Liver (tissue), 8 donors: ENCODE measurements at regions not wholly inside any gene's neighbourhood (a gene's known extent, or its start where the extent isn't known, plus 50 kb on each side); places are given as distances from the start of the nearest gene placed in this dataset.

Source experiments
- DNase-seq: peaks from one replicate; pipeline ENCODE4 v3.0.0-alpha.2; 2017; ENCODE audit warnings: low spot score
- H3K27ac ChIP-seq, 2 donors: one replicate each; pipeline ENCODE4 v1.7.0; 2013; ENCODE audit warnings: inconsistent platforms in 2 of 2, low read length in 2 of 2, control low read depth in 1 of 2, low read depth in 1 of 2, mild to moderate bottlenecking in 1 of 2
- H3K27me3 ChIP-seq, 4 donors: one replicate each; pipeline versions ENCODE4 v1.6.1 to v1.7.0; 2013; ENCODE audit warnings: low read length in 3 of 4, inconsistent platforms in 1 of 4, mild to moderate bottlenecking in 1 of 4, moderate library complexity in 1 of 4; ENCODE audit not compliant: control insufficient read depth in 4 of 4, insufficient read depth in 4 of 4
- H3K36me3 ChIP-seq, 4 donors: one replicate each; pipeline versions ENCODE4 v1.6.1 to v1.7.0; 2013; ENCODE audit warnings: low read length in 3 of 4, mild to moderate bottlenecking in 3 of 4, low read depth in 1 of 4, moderate library complexity in 1 of 4; ENCODE audit not compliant: control insufficient read depth in 4 of 4, insufficient read depth in 3 of 4
- H3K4me1 ChIP-seq, 4 donors: one replicate each; pipeline versions ENCODE4 v1.6.1 to v1.7.0; 2013; ENCODE audit warnings: low read length in 3 of 4, mild to moderate bottlenecking in 3 of 4, moderate library complexity in 1 of 4; ENCODE audit not compliant: control insufficient read depth in 4 of 4, insufficient read depth in 4 of 4
- H3K4me3 ChIP-seq, 3 donors: one replicate each; pipeline versions ENCODE4 v1.6.1 to v1.7.0; 2013; ENCODE audit warnings: low read length in 3 of 3, control low read depth in 1 of 3, low read depth in 1 of 3, mild to moderate bottlenecking in 1 of 3
- H3K9ac ChIP-seq, 2 donors: one replicate each; pipeline ENCODE4 v1.7.0; 2013; ENCODE audit warnings: low read length in 2 of 2, mild to moderate bottlenecking in 2 of 2, moderate library complexity in 2 of 2, control low read depth in 1 of 2, low read depth in 1 of 2
- H3K9me3 ChIP-seq, 4 donors: one replicate each; pipeline versions ENCODE4 v1.6.1 to v1.7.0; 2013; ENCODE audit warnings: low read length in 3 of 4; ENCODE audit not compliant: control insufficient read depth in 4 of 4
- ATF3 ChIP-seq: IDR thresholded peaks from 2 replicates; pipeline ENCODE4 v1.6.1; 2016; ENCODE audit warnings: antibody characterized with exemption
- CTCF ChIP-seq: fragments of 150-350 bp; IDR thresholded peaks from 2 replicates; pipeline ENCODE4 v1.5.1; 2017; ENCODE audit warnings: improper control_type of control experiment, low read depth, low read length; ENCODE audit not compliant: missing input control
- EGR1 ChIP-seq, 2 donors: IDR thresholded peaks; 2 replicates each; pipeline ENCODE4 v1.6.1; 2016 to 2018; ENCODE audit warnings: antibody characterized with exemption in 2 of 2, low read depth in 2 of 2
- FOXA1 ChIP-seq: IDR thresholded peaks from 2 replicates; pipeline ENCODE4 v1.6.1; 2016; ENCODE audit warnings: antibody characterized with exemption
- FOXA2 ChIP-seq: IDR thresholded peaks from 2 replicates; pipeline ENCODE4 v1.6.1; 2016; ENCODE audit warnings: antibody characterized with exemption
- GABPA ChIP-seq, 2 donors: IDR thresholded peaks in 1 of 2; conservative IDR thresholded peaks in 1 of 2; 2 replicates each; pipeline ENCODE4 v1.6.1; 2016; ENCODE audit warnings: antibody characterized with exemption in 2 of 2, mild to moderate bottlenecking in 1 of 2, moderate library complexity in 1 of 2
- HNF4A ChIP-seq, 2 donors: conservative IDR thresholded peaks; 2 replicates each; pipeline ENCODE4 v1.6.1; 2016; ENCODE audit warnings: antibody characterized with exemption in 2 of 2, mild to moderate bottlenecking in 2 of 2
- HNF4G ChIP-seq: IDR thresholded peaks from 2 replicates; pipeline ENCODE4 v1.6.1; 2016; ENCODE audit warnings: antibody characterized with exemption
- JUND ChIP-seq, 2 donors: IDR thresholded peaks; 2 replicates each; pipeline ENCODE4 v1.6.1; 2016; ENCODE audit warnings: antibody characterized with exemption in 2 of 2
- MAX ChIP-seq: IDR thresholded peaks from 2 replicates; pipeline ENCODE4 v1.6.1; 2016; ENCODE audit warnings: antibody characterized with exemption
- NR2F2 ChIP-seq: IDR thresholded peaks from 2 replicates; pipeline ENCODE4 v1.6.1; 2016; ENCODE audit warnings: antibody characterized with exemption
- RAD21 ChIP-seq, 2 donors: IDR thresholded peaks; 2 replicates each; pipeline ENCODE4 v1.6.1; 2016; ENCODE audit warnings: antibody characterized with exemption in 2 of 2, mild to moderate bottlenecking in 2 of 2
- REST ChIP-seq: IDR thresholded peaks from 2 replicates; pipeline ENCODE4 v1.6.1; 2016; ENCODE audit warnings: antibody characterized with exemption, mild to moderate bottlenecking
- RXRA ChIP-seq, 2 donors: IDR thresholded peaks; 2 replicates each; pipeline ENCODE4 v1.6.1; 2017 to 2018; ENCODE audit warnings: antibody characterized with exemption in 2 of 2, mild to moderate bottlenecking in 1 of 2
- SP1 ChIP-seq: IDR thresholded peaks from 2 replicates; pipeline ENCODE4 v1.6.1; 2018; ENCODE audit warnings: antibody characterized with exemption, mild to moderate bottlenecking
- TAF1 ChIP-seq: conservative IDR thresholded peaks from 2 replicates; pipeline ENCODE4 v1.6.1; 2016; ENCODE audit warnings: antibody characterized with exemption, mild to moderate bottlenecking
- YY1 ChIP-seq: IDR thresholded peaks from 2 replicates; pipeline ENCODE4 v1.6.1; 2016; ENCODE audit warnings: antibody characterized with exemption, mild to moderate bottlenecking
- ZBTB33 ChIP-seq: IDR thresholded peaks from 2 replicates; pipeline ENCODE4 v1.6.1; 2016; ENCODE audit warnings: antibody characterized with exemption
- WGBS: extraction: QIAGEN DNeasy Blood & Tissue Kit; methylation state at CpG from one replicate; pipeline ENCODE4 v1.1.7; 2013; 5-methylcytosine and 5-hydroxymethylcytosine counted together
- donor health status: healthy.
- donor health status: healthy.
- donor health status: healthy.
- donor health status: healthy.
- donor health status: healthy.

- H3K27ac ChIP-seq = no peak overlapping the region
- H3K27me3 ChIP-seq = no peaks in the 10 kb centered on the region
- no peak for DNase-seq
- H3K36me3 ChIP-seq = no peaks in the 10 kb centered on the region
- no peak overlapping the region for H3K4me3 ChIP-seq
- no peak overlapping the region for H3K9ac ChIP-seq
- WGBS = 82% methylated on average over 3 of the region's 3 CpGs
- H3K4me1 ChIP-seq = no peaks in the 10 kb centered on the region
- no peaks in the 10 kb centered on the region for H3K9me3 ChIP-seq
- TF ChIP-seq HNF4A (conservative IDR thresholded peaks at IDR 0.05) = no peak
- no peak for TF ChIP-seq CTCF
- TF ChIP-seq NR2F2 = no peak
- no peak for TF ChIP-seq ZBTB33
- no peak for TF ChIP-seq EGR1 (IDR thresholded peaks at IDR 0.05; ENCODE audit: low read depth in 2 of 2)
- TF ChIP-seq RXRA (IDR thresholded peaks at IDR 0.05) = no peak
- no peak for TF ChIP-seq FOXA1
- no peak for TF ChIP-seq FOXA2
- TF ChIP-seq JUND (IDR thresholded peaks at IDR 0.05) = no peak
- no peak for TF ChIP-seq MAX
- no peak for TF ChIP-seq GABPA (IDR thresholded peaks at IDR 0.05 in 1 of 2, conservative IDR thresholded peaks at IDR 0.05 in 1 of 2)
- no peak for TF ChIP-seq RAD21 (IDR thresholded peaks at IDR 0.05)
- TF ChIP-seq HNF4G = no peak
- TF ChIP-seq TAF1 = no peak
- TF ChIP-seq YY1 = no peak
- no peak for TF ChIP-seq ATF3
- TF ChIP-seq SP1 = no peak
- no peak for TF ChIP-seq REST
Measured at GRCh38 chr5:43804041-43804440, 201.1 kb downstream of the NNT start.

- no peak for TF ChIP-seq YY1
- no peaks in the 10 kb centered on the region for H3K27me3 ChIP-seq
- no peak overlapping the region for H3K27ac ChIP-seq
- no peak for DNase-seq
- no peaks in the 10 kb centered on the region for H3K9me3 ChIP-seq
- 77% methylated on average over 3 of the region's 3 CpGs for WGBS
- H3K36me3 ChIP-seq = no peaks in the 10 kb centered on the region
- H3K9ac ChIP-seq = no peak overlapping the region
- no peak overlapping the region for H3K4me3 ChIP-seq
- no peaks in the 10 kb centered on the region for H3K4me1 ChIP-seq
Measured at GRCh38 chr5:43802651-43803050, 199.7 kb downstream of the NNT start.
